Chondrocyte (in vitro differentiated cells): ENCODE measurements at regions not wholly inside any gene's neighbourhood (a gene's known extent, or its start where the extent isn't known, plus 50 kb on each side); places are given as distances from the start of the nearest gene placed in this dataset.

ENCODE experiments used
- DNase-seq: peaks from one replicate; pipeline ENCODE4 v3.0.0; 2021; ENCODE audit warnings: mixed read lengths, low spot score
- H3K27ac Mint-ChIP-seq: one replicate; pipeline ENCODE4 v1.8.0; 2021; ENCODE audit warnings: mild to moderate bottlenecking, moderate library complexity, mixed read lengths; ENCODE audit not compliant: unreplicated experiment
- H3K27me3 Mint-ChIP-seq: 2 replicates; pipeline ENCODE4 v1.8.0; 2021; ENCODE audit warnings: low read depth, mixed read lengths
- H3K36me3 Mint-ChIP-seq: 2 replicates; pipeline ENCODE4 v1.8.0; 2021; ENCODE audit warnings: low read depth, mixed read lengths
- H3K4me1 Mint-ChIP-seq: 2 replicates; pipeline ENCODE4 v1.8.0; 2021; ENCODE audit warnings: low read depth, mild to moderate bottlenecking, mixed read lengths
- H3K4me3 Mint-ChIP-seq: one replicate; pipeline ENCODE4 v1.8.0; 2021; ENCODE audit warnings: mild to moderate bottlenecking, moderate library complexity, mixed read lengths; ENCODE audit not compliant: unreplicated experiment
- H3K9me3 Mint-ChIP-seq: 2 replicates; pipeline ENCODE4 v1.8.0; 2021; ENCODE audit warnings: low read depth, mixed read lengths
- CTCF ChIP-seq: fragments of 200-600 bp; sonication (generic); IDR thresholded peaks from 2 replicates; pipeline ENCODE4 v1.5.0; 2021; ENCODE audit warnings: antibody characterized with exemption, mild to moderate bottlenecking, moderate library complexity

- Mint-ChIP-seq H3K36me3 (no peaks in the 10 kb centered on the region), H3K4me3 (peak overlapping the region; percentile 50), H3K4me1 (peaks cover 35% of the 10 kb centered on the region), H3K27me3 (peaks cover 1% of the 10 kb centered on the region), H3K27ac (peak overlapping the region; percentile 78), H3K9me3 (no peaks in the 10 kb centered on the region)
- TF ChIP-seq CTCF, result no peak
- no peak for DNase-seq
Observed at GRCh38 chr10:3482200-3482993, 302.6 kb downstream of the KLF6 start.

GRCh38 chr10:3481496-3481895 lies 303.5 kb downstream of the KLF6 start:
- DNase-seq, result no peak
- Mint-ChIP-seq H3K4me1 (peaks cover 35% of the 10 kb centered on the region), H3K4me3 (no peak overlapping the region), H3K36me3 (no peaks in the 10 kb centered on the region), H3K27ac (peak overlapping the region; percentile 78), H3K9me3 (no peaks in the 10 kb centered on the region), H3K27me3 (peaks cover 1% of the 10 kb centered on the region)
- no peak for TF ChIP-seq CTCF

DNA sequence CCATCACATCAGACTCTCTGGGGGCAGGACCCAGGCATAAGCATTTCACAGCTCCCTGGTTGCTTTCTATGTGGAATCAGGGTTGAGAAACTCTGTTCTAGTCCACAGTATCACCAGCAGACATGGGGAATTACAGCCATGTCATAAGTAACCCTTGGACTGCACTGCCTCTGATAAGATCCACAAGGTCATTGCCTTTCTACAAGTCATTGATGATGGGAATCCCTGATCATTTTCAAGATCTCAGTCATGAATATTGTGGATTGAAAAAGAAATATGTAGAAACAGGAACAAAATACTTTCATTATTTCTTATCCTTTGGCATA lies 304.1 kb downstream of the KLF6 start:
- no peak overlapping the region for H3K27ac Mint-ChIP-seq
- H3K9me3 Mint-ChIP-seq, result no peaks in the 10 kb centered on the region
- H3K4me1 Mint-ChIP-seq, result peaks cover 35% of the 10 kb centered on the region
- TF ChIP-seq CTCF, result no peak
- DNase-seq, result no peak
- no peak overlapping the region for H3K4me3 Mint-ChIP-seq
- H3K36me3 Mint-ChIP-seq, result no peaks in the 10 kb centered on the region
- peaks cover 1% of the 10 kb centered on the region for H3K27me3 Mint-ChIP-seq

DNA sequence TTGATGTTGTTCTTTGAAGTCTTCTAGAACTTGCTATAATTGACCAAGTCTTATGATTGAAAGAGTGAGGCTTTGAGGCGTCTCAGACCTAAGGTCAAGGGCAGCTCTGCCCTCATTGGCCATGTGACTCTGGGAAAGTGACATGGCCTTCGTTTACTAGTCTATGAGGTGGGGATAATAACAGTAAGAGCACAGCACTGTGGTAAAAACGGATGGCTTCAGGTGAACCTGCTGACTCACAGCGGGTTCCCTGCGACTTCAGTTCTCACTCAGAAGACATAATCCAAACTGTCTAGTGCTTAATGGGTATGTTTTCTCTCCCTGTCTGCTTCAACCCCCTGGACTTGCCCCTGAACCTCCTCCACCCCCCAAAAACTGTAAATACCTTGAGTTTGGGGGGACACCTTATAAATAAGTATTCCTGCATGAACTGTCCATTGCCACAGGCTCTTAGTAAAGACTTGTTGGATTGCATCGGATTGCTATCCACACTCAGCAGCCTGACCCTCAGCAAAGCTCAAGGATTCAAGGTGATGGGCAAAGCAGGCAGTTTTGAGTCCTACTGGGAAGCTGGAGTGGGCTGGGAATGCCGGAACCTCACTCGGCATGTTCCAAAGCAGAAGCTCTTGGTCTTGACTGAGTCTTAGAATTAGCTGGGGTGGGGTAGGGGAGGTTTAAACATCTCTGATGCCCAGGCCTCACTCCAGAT lies 304.6 kb downstream of the KLF6 start:
- H3K27me3 Mint-ChIP-seq, result peaks cover 1% of the 10 kb centered on the region
- H3K4me1 Mint-ChIP-seq, result peaks cover 35% of the 10 kb centered on the region
- TF ChIP-seq CTCF, result no peak
- no peak overlapping the region for H3K4me3 Mint-ChIP-seq
- no peaks in the 10 kb centered on the region for H3K9me3 Mint-ChIP-seq
- DNase-seq, result no peak
- H3K27ac Mint-ChIP-seq, result no peak overlapping the region
- H3K36me3 Mint-ChIP-seq, result no peaks in the 10 kb centered on the region

GRCh38 chr10:3478632-3479240 lies 306.2 kb upstream of the PITRM1 start:
- peaks cover 21% of the 10 kb centered on the region for H3K4me1 Mint-ChIP-seq
- H3K27ac Mint-ChIP-seq, result no peak overlapping the region

More at GRCh38 chr10:3478632-3479240, 306.2 kb upstream of the PITRM1 start:
- TF ChIP-seq CTCF, result no peak
- no peaks in the 10 kb centered on the region for H3K36me3 Mint-ChIP-seq
- H3K4me3 Mint-ChIP-seq, result no peak overlapping the region
- H3K9me3 Mint-ChIP-seq, result no peaks in the 10 kb centered on the region
- DNase-seq, result no peak
- H3K27me3 Mint-ChIP-seq, result peaks cover 1% of the 10 kb centered on the region
